H9 (cell line): ENCODE measurements at regions not wholly inside any gene's neighbourhood (a gene's known extent, or its start where the extent isn't known, plus 50 kb on each side); places are given as distances from the start of the nearest gene placed in this dataset.

ENCODE experiments used
- DNase-seq: peaks from one replicate; pipeline ENCODE4 v3.0.0-alpha.2; 2017
- H2AFZ ChIP-seq: one replicate; pipeline ENCODE4 v1.6.1; 2013; ENCODE audit warnings: mild to moderate bottlenecking, low read length, control low read depth, moderate library complexity
- H2AK5ac ChIP-seq: 2 replicates; pipeline ENCODE4 v1.6.1; 2013; ENCODE audit warnings: low read length, control low read depth, mixed read lengths; ENCODE audit not compliant: insufficient read length
- H2BK120ac ChIP-seq: one replicate; pipeline ENCODE4 v1.6.1; 2013; ENCODE audit warnings: low read depth, mild to moderate bottlenecking, low read length, control low read depth, inconsistent platforms; ENCODE audit not compliant: poor library complexity, severe bottlenecking
- H2BK12ac ChIP-seq: 2 replicates; pipeline ENCODE4 v1.6.1; 2013; ENCODE audit warnings: low read length, control low read depth, mixed read lengths, low read depth; ENCODE audit not compliant: insufficient read length
- H2BK15ac ChIP-seq: 2 replicates; pipeline ENCODE4 v1.6.1; 2013; ENCODE audit warnings: low read depth, low read length, control low read depth
- H2BK20ac ChIP-seq: one replicate; pipeline ENCODE4 v1.6.1; 2013; ENCODE audit warnings: low read depth, mild to moderate bottlenecking, low read length, control low read depth, inconsistent platforms; ENCODE audit not compliant: poor library complexity, severe bottlenecking
- H2BK5ac ChIP-seq: 2 replicates; pipeline ENCODE4 v1.6.1; 2013; ENCODE audit warnings: low read length, control low read depth, mixed read lengths; ENCODE audit not compliant: insufficient read length
- H3K14ac ChIP-seq: 2 replicates; pipeline ENCODE4 v1.6.1; 2013; ENCODE audit warnings: low read length, control low read depth; ENCODE audit not compliant: insufficient read depth
- H3K18ac ChIP-seq: 2 replicates; pipeline ENCODE4 v1.6.1; 2013; ENCODE audit warnings: low read depth, mild to moderate bottlenecking, mixed read lengths, low read length, control low read depth; ENCODE audit not compliant: insufficient read length
- H3K23ac ChIP-seq: 2 replicates; pipeline ENCODE4 v1.6.1; 2013; ENCODE audit warnings: low read length, control low read depth, mixed read lengths, low read depth; ENCODE audit not compliant: insufficient read length
- H3K23me2 ChIP-seq: 2 replicates; pipeline ENCODE4 v1.6.1; 2013; ENCODE audit warnings: low read depth, mild to moderate bottlenecking, mixed read lengths, low read length, control low read depth; ENCODE audit not compliant: insufficient read length, poor library complexity, severe bottlenecking
- H3K27ac ChIP-seq: 2 replicates; pipeline ENCODE4 v1.5.1; 2013; ENCODE audit warnings: low read length, control low read depth, mixed read lengths, low read depth; ENCODE audit not compliant: insufficient read length
- H3K27me3 ChIP-seq: 2 replicates; pipeline ENCODE4 v1.6.1; 2013; ENCODE audit warnings: low read length, control low read depth, inconsistent platforms; ENCODE audit not compliant: insufficient read depth
- H3K4ac ChIP-seq: 2 replicates; pipeline ENCODE4 v1.6.1; 2013; ENCODE audit warnings: low read depth, mild to moderate bottlenecking, control low read depth, inconsistent platforms, low read length, moderate library complexity
- H3K4me1 ChIP-seq: 2 replicates; pipeline ENCODE4 v1.6.1; 2013; ENCODE audit warnings: low read length, control low read depth, inconsistent platforms; ENCODE audit not compliant: insufficient read depth
- H3K4me2 ChIP-seq: 2 replicates; pipeline ENCODE4 v1.6.1; 2013; ENCODE audit warnings: low read length, control low read depth, mixed read lengths; ENCODE audit not compliant: insufficient read length, insufficient read depth
- H3K56ac ChIP-seq: 2 replicates; pipeline ENCODE4 v1.6.1; 2013; ENCODE audit warnings: low read depth, mild to moderate bottlenecking, mixed read lengths, low read length, control low read depth; ENCODE audit not compliant: insufficient read length
- H3K79me1 ChIP-seq: 2 replicates; pipeline ENCODE4 v1.6.1; 2013; ENCODE audit warnings: low read depth, mild to moderate bottlenecking, moderate library complexity, low read length, control low read depth, inconsistent platforms; ENCODE audit not compliant: insufficient read depth, poor library complexity, severe bottlenecking
- H3K79me2 ChIP-seq: 2 replicates; pipeline ENCODE4 v1.6.1; 2013; ENCODE audit warnings: low read length, control low read depth, inconsistent platforms; ENCODE audit not compliant: insufficient read depth
- H3K9ac ChIP-seq: 2 replicates; pipeline ENCODE4 v1.6.1; 2013; ENCODE audit warnings: low read length, control low read depth, mixed read lengths; ENCODE audit not compliant: insufficient read length; ENCODE audit errors: extremely low read depth
- H3K9me3 ChIP-seq: one replicate; pipeline ENCODE4 v1.6.1; 2013; ENCODE audit warnings: low read depth, low read length, inconsistent platforms; ENCODE audit not compliant: control insufficient read depth
- H3T11ph ChIP-seq: one replicate; pipeline ENCODE4 v1.6.1; 2013; ENCODE audit warnings: mild to moderate bottlenecking, low read length, control low read depth, inconsistent platforms
- H4K20me1 ChIP-seq: one replicate; pipeline ENCODE4 v1.6.1; 2013; ENCODE audit not compliant: control insufficient read depth, insufficient read length, insufficient read depth
- H4K5ac ChIP-seq: 2 replicates; pipeline ENCODE4 v1.6.1; 2013; ENCODE audit warnings: low read depth, mild to moderate bottlenecking, mixed read lengths, low read length, control low read depth; ENCODE audit not compliant: insufficient read length
- H4K8ac ChIP-seq: replicated peaks from 2 replicates; pipeline ENCODE4 v1.6.1; 2013; ENCODE audit warnings: low read length, control low read depth, mixed read lengths, low read depth; ENCODE audit not compliant: insufficient read length
- H4K91ac ChIP-seq: 2 replicates; pipeline ENCODE4 v1.6.1; 2013; ENCODE audit warnings: low read depth, mild to moderate bottlenecking, moderate library complexity, mixed read lengths, low read length, control low read depth; ENCODE audit not compliant: insufficient read length
- H3K27ac Mint-ChIP-seq, 3 experiments: 2 replicates in 2 of 3; 3 replicates in 1 of 3; pipeline ENCODE4 v1.8.0; 2020 to 2021; ENCODE audit warnings: mixed read lengths in 3 of 3, mild to moderate bottlenecking in 1 of 3, moderate library complexity in 1 of 3
- H3K27me3 Mint-ChIP-seq: 2 replicates; pipeline ENCODE4 v1.8.0; 2021; ENCODE audit warnings: low read depth, mild to moderate bottlenecking, moderate library complexity, mixed read lengths
- H3K36me3 Mint-ChIP-seq, 3 experiments: 2 replicates in 2 of 3; 3 replicates in 1 of 3; pipeline ENCODE4 v1.8.0; 2020 to 2021; ENCODE audit warnings: low read depth in 3 of 3, mixed read lengths in 3 of 3; ENCODE audit not compliant: insufficient read depth in 1 of 3
- H3K4me1 Mint-ChIP-seq, 2 experiments: 2 replicates each; pipeline ENCODE4 v1.8.0; 2020; ENCODE audit warnings: mixed read lengths in 2 of 2
- H3K4me3 Mint-ChIP-seq, 2 experiments: 2 replicates in 1 of 2; 3 replicates in 1 of 2; pipeline ENCODE4 v1.8.0; 2020 to 2021; ENCODE audit warnings: mild to moderate bottlenecking in 2 of 2, mixed read lengths in 2 of 2, moderate library complexity in 1 of 2
- H3K9me3 Mint-ChIP-seq, 2 experiments: 2 replicates in 1 of 2; 3 replicates in 1 of 2; pipeline ENCODE4 v1.8.0; 2020; ENCODE audit warnings: mild to moderate bottlenecking in 2 of 2, mixed read lengths in 2 of 2, moderate library complexity in 1 of 2
- CTCF ChIP-seq: fragments of 200-600 bp; sonication (generic); conservative IDR thresholded peaks from 3 replicates; pipeline ENCODE4 v1.8.0; 2021; ENCODE audit warnings: antibody characterized with exemption, mild to moderate bottlenecking
- WGBS: extraction: QIAGEN DNeasy Blood & Tissue Kit; methylation state at CpG from one replicate; pipeline ENCODE4 v1.1.7; 2013; ENCODE audit warnings: missing lambda C conversion rate, low lambda C conversion rate, mixed read lengths; ENCODE audit not compliant: insufficient read length; ENCODE audit errors: extremely low coverage; 5-methylcytosine and 5-hydroxymethylcytosine counted together

- TF ChIP-seq CTCF = no peak
- no CpG with 5 or more reads among the region's 2 CpGs for WGBS
Measured at GRCh38 chr6:141548966-141549365, 583.8 kb upstream of the GJE1 start.

More at GRCh38 chr6:141548966-141549365, 583.8 kb upstream of the GJE1 start:
- Mint-ChIP-seq H3K4me1 (peaks cover 0 to 6% of the 10 kb centered on the region in 2 experiments; a peak in 1 of 4 replicates), H3K9me3 (peaks cover 26 to 41% of the 10 kb centered on the region in 2 experiments), H3K27me3 (no peaks in the 10 kb centered on the region), H3K4me3 (no peak overlapping the region), H3K36me3 (peaks cover 18 to 51% (median 24%) of the 10 kb centered on the region in 3 experiments), H3K27ac (no peak overlapping the region)
- Histone ChIP-seq H3K4ac (no peak overlapping the region), H3K9me3 (no peaks in the 10 kb centered on the region), H3K18ac (no peak overlapping the region), H3K27ac (no peak overlapping the region), H3K4me1 (no peaks in the 10 kb centered on the region), H3K79me1 (no peaks in the 10 kb centered on the region), H2BK5ac (no peak overlapping the region), H3K56ac (no peak overlapping the region), H4K91ac (no peak overlapping the region), H3T11ph (no peak overlapping the region), H3K23ac (no peak overlapping the region), H3K79me2 (no peaks in the 10 kb centered on the region), H3K9ac (no peak overlapping the region), H3K4me2 (no peak overlapping the region), H2BK12ac (no peak overlapping the region), H3K14ac (no peak overlapping the region), H2AFZ (no peak overlapping the region), H4K20me1 (no peaks in the 10 kb centered on the region), H2BK20ac (no peak overlapping the region), H3K27me3 (no peaks in the 10 kb centered on the region), H4K5ac (no peak overlapping the region), H4K8ac (no peak overlapping the region), H2BK15ac (no peak overlapping the region), H3K23me2 (no peaks in the 10 kb centered on the region), H2BK120ac (no peak overlapping the region), H2AK5ac (no peak overlapping the region)
- no peak for DNase-seq
